ENCODE measurements at regions not wholly inside any gene's neighbourhood (a gene's known extent, or its start where the extent isn't known, plus 50 kb on each side); places are given as distances from the start of the nearest gene placed in this dataset.
A peak's percentile ranks its signal among the peaks of the same experiment; 100 is the strongest.

DNA sequence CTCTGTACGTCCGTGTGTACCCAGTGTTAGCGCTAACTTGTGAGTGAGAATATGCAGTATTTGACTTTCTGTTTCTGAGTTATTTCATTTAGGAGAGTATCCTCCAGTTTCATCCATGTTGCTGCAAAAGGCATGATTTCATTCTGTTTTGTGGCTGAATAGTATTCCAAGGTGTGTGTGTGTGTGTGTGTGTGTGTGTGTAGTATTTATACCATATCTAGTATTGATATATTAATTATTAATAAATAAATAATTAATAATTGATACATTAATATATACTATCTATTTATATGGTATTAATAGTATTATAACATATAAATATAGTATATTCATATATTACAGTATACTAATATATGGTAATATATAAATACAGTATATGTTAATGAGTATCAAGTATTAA is 101.8 kb upstream of the CCND2 start (continued):
- TF ChIP-seq, protein P1, sequence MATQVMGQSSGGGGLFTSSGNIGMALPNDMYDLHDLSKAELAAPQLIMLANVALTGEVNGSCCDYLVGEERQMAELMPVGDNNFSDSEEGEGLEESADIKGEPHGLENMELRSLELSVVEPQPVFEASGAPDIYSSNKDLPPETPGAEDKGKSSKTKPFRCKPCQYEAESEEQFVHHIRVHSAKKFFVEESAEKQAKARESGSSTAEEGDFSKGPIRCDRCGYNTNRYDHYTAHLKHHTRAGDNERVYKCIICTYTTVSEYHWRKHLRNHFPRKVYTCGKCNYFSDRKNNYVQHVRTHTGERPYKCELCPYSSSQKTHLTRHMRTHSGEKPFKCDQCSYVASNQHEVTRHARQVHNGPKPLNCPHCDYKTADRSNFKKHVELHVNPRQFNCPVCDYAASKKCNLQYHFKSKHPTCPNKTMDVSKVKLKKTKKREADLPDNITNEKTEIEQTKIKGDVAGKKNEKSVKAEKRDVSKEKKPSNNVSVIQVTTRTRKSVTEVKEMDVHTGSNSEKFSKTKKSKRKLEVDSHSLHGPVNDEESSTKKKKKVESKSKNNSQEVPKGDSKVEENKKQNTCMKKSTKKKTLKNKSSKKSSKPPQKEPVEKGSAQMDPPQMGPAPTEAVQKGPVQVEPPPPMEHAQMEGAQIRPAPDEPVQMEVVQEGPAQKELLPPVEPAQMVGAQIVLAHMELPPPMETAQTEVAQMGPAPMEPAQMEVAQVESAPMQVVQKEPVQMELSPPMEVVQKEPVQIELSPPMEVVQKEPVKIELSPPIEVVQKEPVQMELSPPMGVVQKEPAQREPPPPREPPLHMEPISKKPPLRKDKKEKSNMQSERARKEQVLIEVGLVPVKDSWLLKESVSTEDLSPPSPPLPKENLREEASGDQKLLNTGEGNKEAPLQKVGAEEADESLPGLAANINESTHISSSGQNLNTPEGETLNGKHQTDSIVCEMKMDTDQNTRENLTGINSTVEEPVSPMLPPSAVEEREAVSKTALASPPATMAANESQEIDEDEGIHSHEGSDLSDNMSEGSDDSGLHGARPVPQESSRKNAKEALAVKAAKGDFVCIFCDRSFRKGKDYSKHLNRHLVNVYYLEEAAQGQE (IDR thresholded peaks at IDR 0.05; ENCODE audit: low read depth, low read length): no peak
- TF ChIP-seq RB1 (IDR thresholded peaks at IDR 0.05; ENCODE audit: borderline replicate concordance) (no peak), BACH1 (IDR thresholded peaks at IDR 0.05; ENCODE audit: borderline replicate concordance) (no peak), CHD2 (IDR thresholded peaks at IDR 0.05; ENCODE audit: borderline replicate concordance, low read depth, low read length) (no peak), IRF4 (IDR thresholded peaks at IDR 0.05; ENCODE audit: low read depth, low read length) (no peak), SREBF2 (IDR thresholded peaks at IDR 0.05; ENCODE audit: low read length) (no peak), TARDBP (IDR thresholded peaks at IDR 0.05; ENCODE audit: borderline replicate concordance) (no peak)

DNA sequence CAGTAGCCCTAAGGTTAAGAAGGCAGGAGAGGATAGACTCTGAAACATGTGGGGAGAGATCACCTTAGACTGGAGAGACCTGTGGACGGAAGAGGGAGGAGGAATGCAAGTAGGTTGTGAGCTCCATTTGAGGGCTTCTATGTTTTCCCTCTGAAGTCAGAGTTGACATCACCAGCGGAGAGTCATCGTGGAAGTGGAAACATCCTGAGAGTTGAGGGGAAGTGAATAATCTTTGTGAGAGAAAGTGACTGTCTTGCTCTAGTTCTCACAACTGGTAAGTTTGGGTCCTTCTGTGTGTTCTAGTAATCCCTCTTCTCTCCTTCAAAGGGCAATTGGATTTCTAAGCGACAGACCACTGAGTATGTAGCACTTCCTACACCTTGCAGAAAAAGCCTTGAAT is 103.6 kb upstream of the CCND2 start:
- ChIA-PET SMC1A (ENCODE audit: uncharacterized antibody, unreplicated experiment) (interaction anchor here (0.8 to 7.1 kb wide), 12 partner anchors 9 to 150 kb away, joined by 3 to 54 read pairs (median 4); no protein-coding TSS in a partner anchor), POLR2A (interaction anchor here (0.6 to 0.9 kb wide), 4 partner anchors 9 to 206 kb away, joined by 3 to 4 read pairs (median 3); no protein-coding TSS in a partner anchor), RAD21 (ENCODE audit: unreplicated experiment) (interaction anchor here (0.7 to 2.6 kb wide), 7 partner anchors 8 to 107 kb away, joined by 3 to 10 read pairs (median 4); no protein-coding TSS in a partner anchor), CTCF (interaction anchor here (0.6 to 1.8 kb wide), 4 partner anchors 9 to 393 kb away, joined by 3 to 9 read pairs (median 4); no protein-coding TSS in a partner anchor)
- H3K27me3 ChIP-seq (replicated peaks in 1 of 2; ENCODE audit: control insufficient read depth in 2 of 2, insufficient read depth in 2 of 2, low read length in 1 of 2): no peaks in the 10 kb centered on the region
- no peaks in the 10 kb centered on the region for H3K36me3 ChIP-seq (ENCODE audit: control insufficient read depth in 2 of 2, insufficient read depth in 2 of 2, low read length in 1 of 2)
- peak; percentile 52 for ATAC-seq
- peaks cover 16% of the 10 kb centered on the region for H3K4me1 ChIP-seq (ENCODE audit: control insufficient read depth, insufficient read depth, low read length)
- H3K9ac ChIP-seq (ENCODE audit: control insufficient read depth, insufficient read depth, low read length): no peak overlapping the region
- peak overlapping the region; percentile 26 for H3K27ac ChIP-seq (ENCODE audit: control insufficient read depth, insufficient read depth)
- H3K4me3 ChIP-seq: no peak overlapping the region
- no peaks in the 10 kb centered on the region for H3K79me2 ChIP-seq (ENCODE audit: control insufficient read depth, insufficient read depth, low read length)
- 16% methylated on average over 4 of the region's 4 CpGs for WGBS (ENCODE audit: insufficient coverage, insufficient replicate concordance, low lambda C conversion rate, missing lambda C conversion rate)
- FAIRE-seq: peak; percentile 18
- intact Hi-C loops (cut with micrococcal nuclease; ENCODE audit: unreplicated experiment) (no loop called here), in situ Hi-C loops (cut with MboI) (no loop called here)
- no peaks in the 10 kb centered on the region for H3K9me3 ChIP-seq (replicated peaks; ENCODE audit: control insufficient read depth, insufficient read depth, low read length)
- no TSS peak for BruUV-seq (replicated peaks)
- peak overlapping the region; percentile 41 for H3K4me2 ChIP-seq (ENCODE audit: control insufficient read depth, insufficient read depth)
- DNase-seq (ENCODE audit: low read depth, low spot score): no peak
- no peaks in the 10 kb centered on the region for H4K20me1 ChIP-seq (ENCODE audit: control insufficient read depth, insufficient read depth)
- TF ChIP-seq MYC (IDR thresholded peaks at IDR 0.05; ENCODE audit: insufficient read depth, insufficient read length, insufficient replicate concordance, low read length, severe bottlenecking) (no peak), JUNB (IDR thresholded peaks at IDR 0.05) (peak; percentile 34; the same call in 1 of the 2 replicates), HCFC1 (IDR thresholded peaks at IDR 0.05; ENCODE audit: low read length) (no peak), ETV6 (conservative IDR thresholded peaks at IDR 0.05 in 1 of 2, IDR thresholded peaks at IDR 0.05 in 1 of 2; ENCODE audit: borderline replicate concordance in 1 of 2, low read depth in 1 of 2) (peak in 1 of 2 experiments; percentile 52; a peak in 1 of 4 replicates), SPI1 (IDR thresholded peaks at IDR 0.05; ENCODE audit: borderline replicate concordance, insufficient read depth, low read depth, low read length) (peak; percentile 57; the same call in 1 of the 2 replicates), NFYB (IDR thresholded peaks at IDR 0.05; ENCODE audit: insufficient read depth, low read depth, low read length) (no peak)
- peak overlapping the region; percentile 32 for H2AFZ ChIP-seq (ENCODE audit: control insufficient read depth, low read depth, low read length)
